Mammary epithelial cell (primary cell): ENCODE measurements at regions not wholly inside any gene's neighbourhood (a gene's known extent, or its start where the extent isn't known, plus 50 kb on each side); places are given as distances from the start of the nearest gene placed in this dataset.
"Not testable (repeated sequence)": the region's sequence is repeated elsewhere in the genome, so short reads cannot be mapped to it uniquely, and the experiment has no call there.

Experiments
- EZH2 ChIP-seq: IDR thresholded peaks from 2 replicates; pipeline ENCODE4 v1.6.1; 2012; ENCODE audit warnings: low read length, inconsistent platforms, borderline replicate concordance
- TF ChIP-seq, protein P1 (sequence below), 2 donors: IDR thresholded peaks in 1 of 2; conservative IDR thresholded peaks in 1 of 2; 2 replicates each; pipeline ENCODE4 v1.5.1; 2011 to 2012; ENCODE audit warnings: inconsistent platforms in 2 of 2, low read length in 2 of 2, mild to moderate bottlenecking in 2 of 2, control low read depth in 1 of 2, low read depth in 1 of 2; ENCODE audit not compliant: insufficient read depth in 1 of 2; ENCODE audit errors: extremely low read depth in 1 of 2

DNA sequence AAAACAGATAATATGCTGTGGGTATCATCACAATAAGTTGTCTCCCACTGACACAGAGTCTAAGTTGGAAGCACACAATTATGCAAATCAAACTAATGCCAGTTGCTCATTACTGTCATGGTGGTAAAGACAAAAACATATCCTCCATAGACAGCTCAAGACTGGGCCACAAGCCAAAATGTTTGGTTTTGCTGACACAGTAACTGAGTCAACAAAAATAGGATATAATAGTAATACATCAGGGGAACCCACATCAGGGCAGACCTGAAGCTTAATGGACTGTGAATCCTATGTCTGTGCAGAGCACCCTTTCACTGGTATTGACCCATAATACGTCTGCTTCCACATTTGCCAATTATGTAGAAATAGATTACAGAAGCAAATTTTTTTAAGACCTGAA lies 597.8 kb downstream of the TTLL7 start:
- TF ChIP-seq, protein P1, sequence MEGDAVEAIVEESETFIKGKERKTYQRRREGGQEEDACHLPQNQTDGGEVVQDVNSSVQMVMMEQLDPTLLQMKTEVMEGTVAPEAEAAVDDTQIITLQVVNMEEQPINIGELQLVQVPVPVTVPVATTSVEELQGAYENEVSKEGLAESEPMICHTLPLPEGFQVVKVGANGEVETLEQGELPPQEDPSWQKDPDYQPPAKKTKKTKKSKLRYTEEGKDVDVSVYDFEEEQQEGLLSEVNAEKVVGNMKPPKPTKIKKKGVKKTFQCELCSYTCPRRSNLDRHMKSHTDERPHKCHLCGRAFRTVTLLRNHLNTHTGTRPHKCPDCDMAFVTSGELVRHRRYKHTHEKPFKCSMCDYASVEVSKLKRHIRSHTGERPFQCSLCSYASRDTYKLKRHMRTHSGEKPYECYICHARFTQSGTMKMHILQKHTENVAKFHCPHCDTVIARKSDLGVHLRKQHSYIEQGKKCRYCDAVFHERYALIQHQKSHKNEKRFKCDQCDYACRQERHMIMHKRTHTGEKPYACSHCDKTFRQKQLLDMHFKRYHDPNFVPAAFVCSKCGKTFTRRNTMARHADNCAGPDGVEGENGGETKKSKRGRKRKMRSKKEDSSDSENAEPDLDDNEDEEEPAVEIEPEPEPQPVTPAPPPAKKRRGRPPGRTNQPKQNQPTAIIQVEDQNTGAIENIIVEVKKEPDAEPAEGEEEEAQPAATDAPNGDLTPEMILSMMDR (conservative IDR thresholded peaks at IDR 0.05 in 1 of 2, IDR thresholded peaks at IDR 0.05 in 1 of 2; ENCODE audit: extremely low read depth in 1 of 2, insufficient read depth in 1 of 2, low read depth in 1 of 2, low read length in 2 of 2), result not testable (repeated sequence)
- not testable (repeated sequence) for TF ChIP-seq EZH2
